Esophagus squamous epithelium (tissue), 5 donors: ENCODE measurements at regions not wholly inside any gene's neighbourhood (a gene's known extent, or its start where the extent isn't known, plus 50 kb on each side); places are given as distances from the start of the nearest gene placed in this dataset.
"Not testable (repeated sequence)": the region's sequence is repeated elsewhere in the genome, so short reads cannot be mapped to it uniquely, and the experiment has no call there.

ENCODE experiments used
- DNase-seq: peaks from one replicate; lab custom pipeline; 2025; lab: John Stamatoyannopoulos, UW
- H3K27ac ChIP-seq, 4 donors: fragments of 200-600 bp; sonication (generic); one replicate each; pipeline ENCODE4 v1.5.1; 2016 to 2019; ENCODE audit warnings: mild to moderate bottlenecking in 1 of 4
- H3K27me3 ChIP-seq, 4 donors: fragments of 200-600 bp; sonication (generic); 1 replicate in 3 of 4; 2 replicates in 1 of 4; pipeline versions ENCODE4 v1.5.1 to v1.6.0; 2017 to 2021; ENCODE audit warnings: antibody characterized with exemption in 1 of 4
- H3K36me3 ChIP-seq, 3 donors: fragments of 200-600 bp; sonication (generic); one replicate each; pipeline ENCODE4 v1.5.1; 2016 to 2019
- H3K4me1 ChIP-seq, 3 donors: fragments of 200-600 bp; sonication (generic); one replicate each; pipeline ENCODE4 v1.5.1; 2017 to 2019
- H3K4me3 ChIP-seq, 4 donors: fragments of 200-600 bp; sonication (generic); 1 replicate in 3 of 4; 2 replicates in 1 of 4; pipeline ENCODE4 v1.5.1; 2016 to 2019; ENCODE audit warnings: mild to moderate bottlenecking in 2 of 4, moderate library complexity in 1 of 4
- H3K9me3 ChIP-seq, 3 donors: fragments of 200-600 bp; sonication (generic); one replicate each; pipeline ENCODE4 v1.5.1; 2016 to 2019
- POLR2A ChIP-seq, 4 donors: fragments of 450-650 bp; IDR thresholded peaks; one replicate each; pipeline ENCODE4 v1.6.1; 2017; ENCODE audit warnings: antibody characterized with exemption in 4 of 4, mild to moderate bottlenecking in 4 of 4, moderate library complexity in 3 of 4
- WGBS, 2 donors: methylation state at CpG; one replicate each; pipeline ENCODE4 v1.1.5; 2018; 5-methylcytosine and 5-hydroxymethylcytosine counted together
- intact Hi-C: fragments of 100-400 bp; cut with DNase I; formaldehyde crosslinking; loops from one replicate; pipeline ENCODE4 v1.15.0; 2022
- TF ChIP-seq, protein P1 (sequence below), 6 experiments: fragments of 450-650 bp in 4 of 6; fragments of 200-600 bp in 2 of 6; sonication (generic) in 2 of 6; IDR thresholded peaks; one replicate each; pipeline ENCODE4 v1.5.1; 2016 to 2019; ENCODE audit warnings: antibody characterized with exemption in 6 of 6, mild to moderate bottlenecking in 4 of 6, moderate library complexity in 4 of 6
- donor health status: DM: yes; HTN: yes; CAD: no.

DNA sequence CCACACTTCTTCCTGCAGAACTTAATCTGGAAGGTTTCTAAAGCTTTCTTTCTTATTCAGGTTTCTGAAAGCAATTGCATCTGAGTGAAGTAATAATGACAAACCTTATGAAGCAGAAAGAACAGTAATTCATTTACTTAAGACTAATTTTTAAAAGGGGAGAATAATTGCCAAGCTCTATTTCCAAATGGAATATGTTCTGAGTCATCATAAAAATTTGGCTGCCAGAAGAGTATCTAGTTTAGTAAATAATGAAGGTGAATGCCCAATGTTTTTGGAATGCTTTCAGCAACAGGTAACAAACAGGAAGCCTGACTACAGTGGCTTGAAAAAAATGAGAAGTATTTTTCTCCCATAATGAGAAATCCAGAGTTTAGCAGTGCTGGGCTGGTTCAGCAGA lies 227.3 kb upstream of the TET2 start:
- Histone ChIP-seq H3K4me3 (no peak overlapping the region), H3K27me3 (no peaks in the 10 kb centered on the region), H3K9me3 (no peaks in the 10 kb centered on the region), H3K4me1 (peaks cover 0 to 10% (median 0%) of the 10 kb centered on the region in 3 donors), H3K36me3 (no peaks in the 10 kb centered on the region), H3K27ac (no peak overlapping the region)
- no peak for TF ChIP-seq POLR2A (IDR thresholded peaks at IDR 0.05)
- TF ChIP-seq, protein P1, sequence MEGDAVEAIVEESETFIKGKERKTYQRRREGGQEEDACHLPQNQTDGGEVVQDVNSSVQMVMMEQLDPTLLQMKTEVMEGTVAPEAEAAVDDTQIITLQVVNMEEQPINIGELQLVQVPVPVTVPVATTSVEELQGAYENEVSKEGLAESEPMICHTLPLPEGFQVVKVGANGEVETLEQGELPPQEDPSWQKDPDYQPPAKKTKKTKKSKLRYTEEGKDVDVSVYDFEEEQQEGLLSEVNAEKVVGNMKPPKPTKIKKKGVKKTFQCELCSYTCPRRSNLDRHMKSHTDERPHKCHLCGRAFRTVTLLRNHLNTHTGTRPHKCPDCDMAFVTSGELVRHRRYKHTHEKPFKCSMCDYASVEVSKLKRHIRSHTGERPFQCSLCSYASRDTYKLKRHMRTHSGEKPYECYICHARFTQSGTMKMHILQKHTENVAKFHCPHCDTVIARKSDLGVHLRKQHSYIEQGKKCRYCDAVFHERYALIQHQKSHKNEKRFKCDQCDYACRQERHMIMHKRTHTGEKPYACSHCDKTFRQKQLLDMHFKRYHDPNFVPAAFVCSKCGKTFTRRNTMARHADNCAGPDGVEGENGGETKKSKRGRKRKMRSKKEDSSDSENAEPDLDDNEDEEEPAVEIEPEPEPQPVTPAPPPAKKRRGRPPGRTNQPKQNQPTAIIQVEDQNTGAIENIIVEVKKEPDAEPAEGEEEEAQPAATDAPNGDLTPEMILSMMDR (IDR thresholded peaks at IDR 0.05), result no peak
- no peak for DNase-seq
- intact Hi-C loops, result no loop called here

DNA sequence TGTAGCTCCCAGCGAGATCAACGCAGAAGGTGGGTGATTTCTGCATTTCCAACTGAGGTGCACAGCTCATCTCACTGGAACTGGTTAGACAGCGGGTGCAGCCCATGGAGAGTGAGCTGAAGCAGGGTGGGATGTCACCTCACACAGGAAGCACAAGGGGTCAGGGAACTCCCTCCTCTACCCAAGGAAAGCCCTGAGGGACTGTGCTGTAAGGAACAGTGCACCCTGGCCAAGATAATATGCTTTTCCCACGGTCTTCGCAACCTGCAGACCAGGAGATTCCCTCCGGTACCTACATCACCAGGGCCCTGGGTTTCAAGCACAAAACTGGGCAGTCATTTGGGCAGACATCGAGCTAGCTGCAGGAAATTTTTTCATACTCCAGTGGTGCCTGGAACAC lies 216.4 kb upstream of the TET2 start:
- intact Hi-C loops, result no loop called here
- Histone ChIP-seq H3K36me3 (no peaks in the 10 kb centered on the region), H3K4me1 (peaks cover 0 to 32% (median 3%) of the 10 kb centered on the region in 3 donors), H3K27ac (no peak overlapping the region), H3K27me3 (no peaks in the 10 kb centered on the region), H3K9me3 (peaks cover 0 to 12% (median 5%) of the 10 kb centered on the region in 3 donors), H3K4me3 (no peak overlapping the region)
- no peak for TF ChIP-seq POLR2A (IDR thresholded peaks at IDR 0.05)
- TF ChIP-seq, protein P1 (IDR thresholded peaks at IDR 0.05), result no peak
- DNase-seq, result no peak
- 84 to 92% methylated on average over 2 to 4 of the region's 7 CpGs for WGBS, 2 donors

DNA sequence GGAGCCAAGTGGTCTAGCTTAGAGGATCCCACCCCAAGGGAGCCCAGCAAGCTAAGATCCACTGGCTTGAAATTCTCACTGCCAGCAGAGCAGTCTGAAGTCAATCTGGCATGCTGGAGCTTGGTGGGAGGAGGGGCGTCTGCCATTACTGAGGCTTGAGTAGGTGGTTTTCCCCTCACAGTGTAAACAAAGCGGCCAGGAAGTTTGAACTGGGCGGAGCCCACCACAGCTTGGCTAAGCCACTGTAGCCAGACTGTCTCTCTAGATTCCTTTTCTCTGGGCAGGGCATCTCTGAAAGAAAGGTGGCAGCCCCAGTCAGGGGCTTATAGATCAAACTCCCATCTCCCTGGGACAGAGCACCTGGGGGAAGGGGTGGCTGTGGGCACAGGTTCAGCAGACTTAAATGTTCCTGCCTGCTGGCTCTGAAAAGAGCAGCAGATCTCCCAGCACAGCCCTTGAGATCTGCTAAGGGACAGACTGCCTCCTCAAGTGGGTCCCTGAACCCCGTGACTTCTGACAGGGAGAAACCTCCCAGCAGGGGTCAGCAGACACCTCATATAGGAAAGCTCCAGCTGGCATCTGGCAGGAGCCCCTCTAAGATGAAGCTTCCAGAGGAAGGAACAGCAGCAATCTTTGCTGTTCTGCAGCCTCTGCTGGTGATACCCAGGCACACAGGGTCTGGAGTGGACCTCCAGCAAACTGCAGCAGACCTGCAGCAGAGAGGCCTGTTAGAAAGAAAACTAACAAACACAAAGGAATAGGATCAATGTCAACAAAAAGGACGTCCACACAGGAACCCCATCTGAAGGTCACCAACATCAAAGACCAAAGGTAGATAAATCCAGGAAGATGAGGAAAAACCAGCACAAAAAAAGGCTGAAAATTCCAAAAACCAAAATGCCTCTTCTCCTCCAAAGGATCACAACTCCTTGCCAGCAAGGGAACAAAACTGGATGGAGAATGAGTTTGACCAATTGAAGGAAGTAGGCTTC lies 215.6 kb upstream of the TET2 start:
- DNase-seq, H3K27me3 ChIP-seq, intact Hi-C loops, H3K36me3 ChIP-seq, H3K27ac ChIP-seq, H3K4me3 ChIP-seq: not testable (repeated sequence)
- WGBS, 2 donors, result 50 to 58% methylated on average over 1 to 4 of the region's 5 CpGs
- peaks cover 0 to 26% (median 3%) of the 10 kb centered on the region in 3 donors for H3K4me1 ChIP-seq
- H3K9me3 ChIP-seq, result peaks cover 0 to 12% (median 5%) of the 10 kb centered on the region in 3 donors
- TF ChIP-seq, protein P1 (IDR thresholded peaks at IDR 0.05), result peak in 2 of 6 experiments; percentile 11 to 38

DNA sequence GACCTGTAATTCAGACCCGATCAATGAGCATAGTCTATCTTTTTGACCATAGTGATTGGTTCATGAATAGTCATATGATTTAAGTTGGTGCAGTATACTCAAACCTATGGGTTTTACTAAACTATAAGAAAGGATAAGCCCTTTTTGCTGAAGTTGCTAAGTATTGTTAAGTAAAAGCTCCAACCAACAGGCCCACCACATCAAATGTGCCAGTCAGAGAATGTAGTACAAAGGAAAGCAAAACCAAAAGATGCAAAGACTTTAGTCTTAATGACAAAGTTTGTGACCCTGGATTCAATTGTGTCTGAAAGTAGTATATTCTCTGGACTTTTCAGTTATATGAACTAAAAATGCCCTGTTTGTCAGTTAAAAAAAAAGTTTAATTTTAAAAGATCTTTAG lies 208.1 kb upstream of the TET2 start:
- intact Hi-C loops, result no loop called here
- DNase-seq, result no peak
- Histone ChIP-seq H3K27ac (no peak overlapping the region), H3K4me3 (no peak overlapping the region), H3K27me3 (no peaks in the 10 kb centered on the region), H3K9me3 (peaks cover 0 to 12% (median 5%) of the 10 kb centered on the region in 3 donors), H3K36me3 (no peaks in the 10 kb centered on the region), H3K4me1 (peaks cover 0 to 2% (median 0%) of the 10 kb centered on the region in 3 donors)
- TF ChIP-seq, protein P1 (IDR thresholded peaks at IDR 0.05), result no peak
- 89 to 100% methylated on average over 1 of the region's 1 CpG for WGBS, 2 donors

DNA sequence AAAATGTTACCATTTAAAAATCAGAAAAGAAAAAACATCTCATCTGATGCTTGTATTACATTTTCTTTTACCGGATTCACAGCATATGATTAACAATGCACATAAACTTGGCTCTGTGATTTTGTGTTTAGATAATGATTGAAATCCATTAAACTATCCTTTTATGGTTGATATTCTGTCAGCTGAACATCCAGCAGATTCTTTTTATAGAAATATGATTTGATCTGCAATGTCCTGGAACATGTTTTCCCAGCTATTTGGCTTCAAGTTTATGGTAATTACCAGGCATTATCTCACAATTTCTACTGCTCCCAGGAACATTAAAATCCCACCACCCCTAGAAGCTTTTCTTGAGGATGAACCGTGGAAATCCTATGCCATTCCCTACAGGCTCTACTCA lies 205.7 kb upstream of the TET2 start:
- H3K4me3 ChIP-seq, result no peak overlapping the region
- H3K27me3 ChIP-seq, result no peaks in the 10 kb centered on the region
- no peaks in the 10 kb centered on the region for H3K9me3 ChIP-seq
- no peak overlapping the region for H3K27ac ChIP-seq
- H3K4me1 ChIP-seq, result no peaks in the 10 kb centered on the region
- intact Hi-C loops, result no loop called here
- TF ChIP-seq, protein P1 (IDR thresholded peaks at IDR 0.05), result no peak
- TF ChIP-seq POLR2A (IDR thresholded peaks at IDR 0.05), result no peak
- WGBS, 2 donors, result 77 to 91% methylated on average over 2 of the region's 2 CpGs
- DNase-seq, result no peak
- no peaks in the 10 kb centered on the region for H3K36me3 ChIP-seq
